H9 (cell line): ENCODE measurements at regions not wholly inside any gene's neighbourhood (a gene's known extent, or its start where the extent isn't known, plus 50 kb on each side); places are given as distances from the start of the nearest gene placed in this dataset.

ENCODE experiments used
- DNase-seq: peaks from one replicate; pipeline ENCODE4 v3.0.0-alpha.2; 2017
- H2AFZ ChIP-seq: one replicate; pipeline ENCODE4 v1.6.1; 2013; ENCODE audit warnings: mild to moderate bottlenecking, low read length, control low read depth, moderate library complexity
- H2AK5ac ChIP-seq: 2 replicates; pipeline ENCODE4 v1.6.1; 2013; ENCODE audit warnings: low read length, control low read depth, mixed read lengths; ENCODE audit not compliant: insufficient read length
- H2BK120ac ChIP-seq: one replicate; pipeline ENCODE4 v1.6.1; 2013; ENCODE audit warnings: low read depth, mild to moderate bottlenecking, low read length, control low read depth, inconsistent platforms; ENCODE audit not compliant: poor library complexity, severe bottlenecking
- H2BK12ac ChIP-seq: 2 replicates; pipeline ENCODE4 v1.6.1; 2013; ENCODE audit warnings: low read length, control low read depth, mixed read lengths, low read depth; ENCODE audit not compliant: insufficient read length
- H2BK15ac ChIP-seq: 2 replicates; pipeline ENCODE4 v1.6.1; 2013; ENCODE audit warnings: low read depth, low read length, control low read depth
- H2BK20ac ChIP-seq: one replicate; pipeline ENCODE4 v1.6.1; 2013; ENCODE audit warnings: low read depth, mild to moderate bottlenecking, low read length, control low read depth, inconsistent platforms; ENCODE audit not compliant: poor library complexity, severe bottlenecking
- H2BK5ac ChIP-seq: 2 replicates; pipeline ENCODE4 v1.6.1; 2013; ENCODE audit warnings: low read length, control low read depth, mixed read lengths; ENCODE audit not compliant: insufficient read length
- H3K14ac ChIP-seq: 2 replicates; pipeline ENCODE4 v1.6.1; 2013; ENCODE audit warnings: low read length, control low read depth; ENCODE audit not compliant: insufficient read depth
- H3K18ac ChIP-seq: 2 replicates; pipeline ENCODE4 v1.6.1; 2013; ENCODE audit warnings: low read depth, mild to moderate bottlenecking, mixed read lengths, low read length, control low read depth; ENCODE audit not compliant: insufficient read length
- H3K23ac ChIP-seq: 2 replicates; pipeline ENCODE4 v1.6.1; 2013; ENCODE audit warnings: low read length, control low read depth, mixed read lengths, low read depth; ENCODE audit not compliant: insufficient read length
- H3K23me2 ChIP-seq: 2 replicates; pipeline ENCODE4 v1.6.1; 2013; ENCODE audit warnings: low read depth, mild to moderate bottlenecking, mixed read lengths, low read length, control low read depth; ENCODE audit not compliant: insufficient read length, poor library complexity, severe bottlenecking
- H3K27ac ChIP-seq: 2 replicates; pipeline ENCODE4 v1.5.1; 2013; ENCODE audit warnings: low read length, control low read depth, mixed read lengths, low read depth; ENCODE audit not compliant: insufficient read length
- H3K27me3 ChIP-seq: 2 replicates; pipeline ENCODE4 v1.6.1; 2013; ENCODE audit warnings: low read length, control low read depth, inconsistent platforms; ENCODE audit not compliant: insufficient read depth
- H3K4ac ChIP-seq: 2 replicates; pipeline ENCODE4 v1.6.1; 2013; ENCODE audit warnings: low read depth, mild to moderate bottlenecking, control low read depth, inconsistent platforms, low read length, moderate library complexity
- H3K4me1 ChIP-seq: 2 replicates; pipeline ENCODE4 v1.6.1; 2013; ENCODE audit warnings: low read length, control low read depth, inconsistent platforms; ENCODE audit not compliant: insufficient read depth
- H3K4me2 ChIP-seq: 2 replicates; pipeline ENCODE4 v1.6.1; 2013; ENCODE audit warnings: low read length, control low read depth, mixed read lengths; ENCODE audit not compliant: insufficient read length, insufficient read depth
- H3K56ac ChIP-seq: 2 replicates; pipeline ENCODE4 v1.6.1; 2013; ENCODE audit warnings: low read depth, mild to moderate bottlenecking, mixed read lengths, low read length, control low read depth; ENCODE audit not compliant: insufficient read length
- H3K79me1 ChIP-seq: 2 replicates; pipeline ENCODE4 v1.6.1; 2013; ENCODE audit warnings: low read depth, mild to moderate bottlenecking, moderate library complexity, low read length, control low read depth, inconsistent platforms; ENCODE audit not compliant: insufficient read depth, poor library complexity, severe bottlenecking
- H3K79me2 ChIP-seq: 2 replicates; pipeline ENCODE4 v1.6.1; 2013; ENCODE audit warnings: low read length, control low read depth, inconsistent platforms; ENCODE audit not compliant: insufficient read depth
- H3K9ac ChIP-seq: 2 replicates; pipeline ENCODE4 v1.6.1; 2013; ENCODE audit warnings: low read length, control low read depth, mixed read lengths; ENCODE audit not compliant: insufficient read length; ENCODE audit errors: extremely low read depth
- H3K9me3 ChIP-seq: one replicate; pipeline ENCODE4 v1.6.1; 2013; ENCODE audit warnings: low read depth, low read length, inconsistent platforms; ENCODE audit not compliant: control insufficient read depth
- H3T11ph ChIP-seq: one replicate; pipeline ENCODE4 v1.6.1; 2013; ENCODE audit warnings: mild to moderate bottlenecking, low read length, control low read depth, inconsistent platforms
- H4K20me1 ChIP-seq: one replicate; pipeline ENCODE4 v1.6.1; 2013; ENCODE audit not compliant: control insufficient read depth, insufficient read length, insufficient read depth
- H4K5ac ChIP-seq: 2 replicates; pipeline ENCODE4 v1.6.1; 2013; ENCODE audit warnings: low read depth, mild to moderate bottlenecking, mixed read lengths, low read length, control low read depth; ENCODE audit not compliant: insufficient read length
- H4K8ac ChIP-seq: replicated peaks from 2 replicates; pipeline ENCODE4 v1.6.1; 2013; ENCODE audit warnings: low read length, control low read depth, mixed read lengths, low read depth; ENCODE audit not compliant: insufficient read length
- H4K91ac ChIP-seq: 2 replicates; pipeline ENCODE4 v1.6.1; 2013; ENCODE audit warnings: low read depth, mild to moderate bottlenecking, moderate library complexity, mixed read lengths, low read length, control low read depth; ENCODE audit not compliant: insufficient read length
- H3K27ac Mint-ChIP-seq, 3 experiments: 2 replicates in 2 of 3; 3 replicates in 1 of 3; pipeline ENCODE4 v1.8.0; 2020 to 2021; ENCODE audit warnings: mixed read lengths in 3 of 3, mild to moderate bottlenecking in 1 of 3, moderate library complexity in 1 of 3
- H3K27me3 Mint-ChIP-seq: 2 replicates; pipeline ENCODE4 v1.8.0; 2021; ENCODE audit warnings: low read depth, mild to moderate bottlenecking, moderate library complexity, mixed read lengths
- H3K36me3 Mint-ChIP-seq, 3 experiments: 2 replicates in 2 of 3; 3 replicates in 1 of 3; pipeline ENCODE4 v1.8.0; 2020 to 2021; ENCODE audit warnings: low read depth in 3 of 3, mixed read lengths in 3 of 3; ENCODE audit not compliant: insufficient read depth in 1 of 3
- H3K4me1 Mint-ChIP-seq, 2 experiments: 2 replicates each; pipeline ENCODE4 v1.8.0; 2020; ENCODE audit warnings: mixed read lengths in 2 of 2
- H3K4me3 Mint-ChIP-seq, 2 experiments: 2 replicates in 1 of 2; 3 replicates in 1 of 2; pipeline ENCODE4 v1.8.0; 2020 to 2021; ENCODE audit warnings: mild to moderate bottlenecking in 2 of 2, mixed read lengths in 2 of 2, moderate library complexity in 1 of 2
- H3K9me3 Mint-ChIP-seq, 2 experiments: 2 replicates in 1 of 2; 3 replicates in 1 of 2; pipeline ENCODE4 v1.8.0; 2020; ENCODE audit warnings: mild to moderate bottlenecking in 2 of 2, mixed read lengths in 2 of 2, moderate library complexity in 1 of 2
- WGBS: extraction: QIAGEN DNeasy Blood & Tissue Kit; methylation state at CpG from one replicate; pipeline ENCODE4 v1.1.7; 2013; ENCODE audit warnings: missing lambda C conversion rate, low lambda C conversion rate, mixed read lengths; ENCODE audit not compliant: insufficient read length; ENCODE audit errors: extremely low coverage; 5-methylcytosine and 5-hydroxymethylcytosine counted together
- TF ChIP-seq, protein P1 (sequence below): fragments of 200-600 bp; sonication (generic); conservative IDR thresholded peaks from 3 replicates; pipeline ENCODE4 v1.8.0; 2021; ENCODE audit warnings: antibody characterized with exemption, mild to moderate bottlenecking

DNA sequence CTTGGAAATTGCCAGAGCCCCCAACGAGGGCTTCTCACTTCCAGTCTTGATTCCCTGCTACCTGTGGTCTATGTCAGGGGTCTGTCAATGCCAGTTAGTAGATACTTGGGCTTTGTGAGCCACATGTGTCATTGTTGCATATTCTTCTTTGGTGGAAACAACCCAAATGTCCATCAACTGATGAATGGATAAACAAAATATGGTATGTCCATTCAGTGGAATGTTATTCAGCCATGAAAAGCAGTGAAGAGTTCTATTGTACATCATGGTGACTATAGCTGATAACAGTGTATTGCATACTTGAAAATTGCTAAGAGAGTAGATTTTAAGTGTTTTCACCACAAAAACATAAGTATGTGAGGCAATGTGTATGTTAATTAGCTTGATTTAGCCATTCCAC, 288.1 kb downstream of the RPLP1 start:
- H2BK120ac ChIP-seq: no peak overlapping the region
- H2AFZ ChIP-seq: no peak overlapping the region
- TF ChIP-seq, protein P1, sequence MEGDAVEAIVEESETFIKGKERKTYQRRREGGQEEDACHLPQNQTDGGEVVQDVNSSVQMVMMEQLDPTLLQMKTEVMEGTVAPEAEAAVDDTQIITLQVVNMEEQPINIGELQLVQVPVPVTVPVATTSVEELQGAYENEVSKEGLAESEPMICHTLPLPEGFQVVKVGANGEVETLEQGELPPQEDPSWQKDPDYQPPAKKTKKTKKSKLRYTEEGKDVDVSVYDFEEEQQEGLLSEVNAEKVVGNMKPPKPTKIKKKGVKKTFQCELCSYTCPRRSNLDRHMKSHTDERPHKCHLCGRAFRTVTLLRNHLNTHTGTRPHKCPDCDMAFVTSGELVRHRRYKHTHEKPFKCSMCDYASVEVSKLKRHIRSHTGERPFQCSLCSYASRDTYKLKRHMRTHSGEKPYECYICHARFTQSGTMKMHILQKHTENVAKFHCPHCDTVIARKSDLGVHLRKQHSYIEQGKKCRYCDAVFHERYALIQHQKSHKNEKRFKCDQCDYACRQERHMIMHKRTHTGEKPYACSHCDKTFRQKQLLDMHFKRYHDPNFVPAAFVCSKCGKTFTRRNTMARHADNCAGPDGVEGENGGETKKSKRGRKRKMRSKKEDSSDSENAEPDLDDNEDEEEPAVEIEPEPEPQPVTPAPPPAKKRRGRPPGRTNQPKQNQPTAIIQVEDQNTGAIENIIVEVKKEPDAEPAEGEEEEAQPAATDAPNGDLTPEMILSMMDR: no peak
- no peak overlapping the region for H2BK15ac ChIP-seq
- no peak overlapping the region for H3K4ac ChIP-seq
- no peaks in the 10 kb centered on the region for H3K23me2 ChIP-seq
- Mint-ChIP-seq H3K4me1 (peaks cover 6% of the 10 kb centered on the region in 2 experiments; a peak in 3 of 4 replicates), H3K27ac (no peak overlapping the region), H3K9me3 (peaks cover 6 to 18% of the 10 kb centered on the region in 2 experiments; a peak in 3 of 5 replicates), H3K27me3 (no peaks in the 10 kb centered on the region; the same call in none of the 2 replicates), H3K4me3 (no peak overlapping the region), H3K36me3 (peaks cover 0 to 12% (median 0%) of the 10 kb centered on the region in 3 experiments; a peak in 2 of 7 replicates)
- no peaks in the 10 kb centered on the region for H3K4me1 ChIP-seq
- H3K79me2 ChIP-seq: no peaks in the 10 kb centered on the region
- H2BK12ac ChIP-seq: no peak overlapping the region
- peaks cover 6% of the 10 kb centered on the region for H3K9me3 ChIP-seq
- no peaks in the 10 kb centered on the region for H3K79me1 ChIP-seq
- no peak overlapping the region for H3K14ac ChIP-seq
- H3K9ac ChIP-seq: no peak overlapping the region
- H2BK5ac ChIP-seq: no peak overlapping the region
- H4K5ac ChIP-seq: no peak overlapping the region
- H2BK20ac ChIP-seq: no peak overlapping the region
- no peaks in the 10 kb centered on the region for H4K20me1 ChIP-seq
- WGBS: no CpG with 5 or more reads among the region's 1 CpG
- no peak overlapping the region for H3K27ac ChIP-seq
- DNase-seq: no peak
- no peak overlapping the region for H3K4me2 ChIP-seq
- no peak overlapping the region for H3K23ac ChIP-seq
- H4K8ac ChIP-seq: no peak overlapping the region
- no peak overlapping the region for H3K56ac ChIP-seq
- H2AK5ac ChIP-seq: no peak overlapping the region
- H4K91ac ChIP-seq: no peak overlapping the region
- H3K18ac ChIP-seq: no peak overlapping the region
- H3K27me3 ChIP-seq: no peaks in the 10 kb centered on the region
- H3T11ph ChIP-seq: no peak overlapping the region
